ENCODE measurements at regions not wholly inside any gene's neighbourhood (a gene's known extent, or its start where the extent isn't known, plus 50 kb on each side); places are given as distances from the start of the nearest gene placed in this dataset.
"Not testable (repeated sequence)": the region's sequence is repeated elsewhere in the genome, so short reads cannot be mapped to it uniquely, and the experiment has no call there.

- DNase-seq (ENCODE audit: low read depth in 2 of 2): no peak
Measured at GRCh38 chr7:68078157-68078710, 1081.6 kb downstream of the TYW1 start.

GRCh38 chr7:68082066-68082960, 1085.7 kb downstream of the TYW1 start:
- DNase-seq (ENCODE audit: low read depth in 2 of 2): not testable (repeated sequence)

GRCh38 chr7:68082961-68083657, 1086.5 kb downstream of the TYW1 start:
- DNase-seq (ENCODE audit: low read depth in 2 of 2): not testable (repeated sequence)

GRCh38 chr7:68087401-68087800, 1090.8 kb downstream of the TYW1 start:
- DNase-seq (ENCODE audit: low read depth in 2 of 2): no peak

GRCh38 chr7:68088879-68089278, 1092.2 kb downstream of the TYW1 start:
- DNase-seq (ENCODE audit: low read depth in 2 of 2): no peak

- DNase-seq (ENCODE audit: low read depth in 2 of 2): not testable (repeated sequence)
Measured at GRCh38 chr7:68090256-68090655, 1093.6 kb downstream of the TYW1 start.

GRCh38 chr7:68103319-68103718, 1106.7 kb downstream of the TYW1 start:
- no peak for DNase-seq (ENCODE audit: low read depth in 2 of 2)

GRCh38 chr7:68107261-68107660, 1110.6 kb downstream of the TYW1 start:
- no peak for DNase-seq (ENCODE audit: low read depth in 2 of 2)

- no peak for DNase-seq (ENCODE audit: low read depth in 2 of 2)
Measured at GRCh38 chr7:68107968-68108367, 1111.3 kb downstream of the TYW1 start.

- DNase-seq (ENCODE audit: low read depth in 2 of 2): no peak
Measured at GRCh38 chr7:68109299-68109698, 1112.7 kb downstream of the TYW1 start.

- no peak for DNase-seq (ENCODE audit: low read depth in 2 of 2)
Measured at GRCh38 chr7:68119411-68119810, 1122.8 kb downstream of the TYW1 start.

GRCh38 chr7:68121056-68121455, 1124.4 kb downstream of the TYW1 start:
- DNase-seq (ENCODE audit: low read depth in 2 of 2): no peak

- no peak for DNase-seq (ENCODE audit: low read depth in 2 of 2)
Measured at GRCh38 chr7:68121655-68122054, 1125.0 kb downstream of the TYW1 start.

GRCh38 chr7:68122801-68123200, 1126.2 kb downstream of the TYW1 start:
- no peak for DNase-seq (ENCODE audit: low read depth in 2 of 2)

GRCh38 chr7:68125168-68125567, 1128.5 kb downstream of the TYW1 start:
- DNase-seq (ENCODE audit: low read depth in 2 of 2): no peak

- DNase-seq (ENCODE audit: low read depth in 2 of 2): no peak
Measured at GRCh38 chr7:68133045-68133444, 1136.4 kb downstream of the TYW1 start.

GRCh38 chr7:68143345-68143744, 1146.7 kb downstream of the TYW1 start:
- no peak for DNase-seq (ENCODE audit: low read depth in 2 of 2)

- no peak for DNase-seq (ENCODE audit: low read depth in 2 of 2)
Measured at GRCh38 chr7:68146983-68147382, 1150.3 kb downstream of the TYW1 start.

- no peak for DNase-seq (ENCODE audit: low read depth in 2 of 2)
Measured at GRCh38 chr7:68147614-68148238, 1151.1 kb downstream of the TYW1 start.

GRCh38 chr7:68148440-68148839, 1151.8 kb downstream of the TYW1 start:
- no peak for DNase-seq (ENCODE audit: low read depth in 2 of 2)

- DNase-seq (ENCODE audit: low read depth in 2 of 2): no peak
Measured at GRCh38 chr7:68152205-68152604, 1155.6 kb downstream of the TYW1 start.

- no peak for DNase-seq (ENCODE audit: low read depth in 2 of 2)
Measured at GRCh38 chr7:68155676-68156075, 1159.0 kb downstream of the TYW1 start.
